Fibroblast of lung (primary cell): ENCODE measurements at regions not wholly inside any gene's neighbourhood (a gene's known extent, or its start where the extent isn't known, plus 50 kb on each side); places are given as distances from the start of the nearest gene placed in this dataset.

ENCODE experiments used
- CTCF ChIP-seq, 2 donors: IDR thresholded peaks in 1 of 2; conservative IDR thresholded peaks in 1 of 2; 1 replicate in 1 of 2; 2 replicates in 1 of 2; pipeline ENCODE4 v1.5.1; 2011 to 2012; ENCODE audit warnings: low read length in 2 of 2, control low read depth in 1 of 2, inconsistent platforms in 1 of 2, low read depth in 1 of 2, mild to moderate bottlenecking in 1 of 2
- EZH2 ChIP-seq: IDR thresholded peaks from 2 replicates; pipeline ENCODE4 v1.5.1; 2012; ENCODE audit warnings: low read length, control low read depth, mild to moderate bottlenecking; ENCODE audit errors: missing control alignments

GRCh38 chr12:91343010-91343409 is 160.4 kb upstream of the DCN start:
- TF ChIP-seq CTCF (conservative IDR thresholded peaks at IDR 0.05 in 1 of 2, IDR thresholded peaks at IDR 0.05 in 1 of 2; ENCODE audit: low read depth in 1 of 2, low read length in 2 of 2) (no peak), EZH2 (no peak)
